OCI-M1 (cell line): ENCODE measurements at regions not wholly inside any gene's neighbourhood (a gene's known extent, or its start where the extent isn't known, plus 50 kb on each side); places are given as distances from the start of the nearest gene placed in this dataset.
"Not testable (repeated sequence)": the region's sequence is repeated elsewhere in the genome, so short reads cannot be mapped to it uniquely, and the experiment has no call there.

ENCODE experiments used
- DNase-seq: peaks from one replicate; lab custom pipeline; 2025; lab: John Stamatoyannopoulos, UW

GRCh38 chr6:15839969-15840541 lies 177.2 kb upstream of the DTNBP1 start:
- no peak for DNase-seq

- no peak for DNase-seq
Observed at GRCh38 chr6:15837205-15837604, 174.4 kb upstream of the DTNBP1 start.

GRCh38 chr6:15832841-15833240 lies 170.0 kb upstream of the DTNBP1 start:
- no peak for DNase-seq

- no peak for DNase-seq
Observed at GRCh38 chr6:15829156-15829555, 166.3 kb upstream of the DTNBP1 start.

- DNase-seq, result no peak
Observed at GRCh38 chr6:15827496-15828255, 164.8 kb upstream of the DTNBP1 start.

- no peak for DNase-seq
Observed at GRCh38 chr6:15826814-15827318, 164.0 kb upstream of the DTNBP1 start.

- DNase-seq, result no peak
Observed at GRCh38 chr6:15825332-15825930, 162.6 kb upstream of the DTNBP1 start.

- DNase-seq, result no peak
Observed at GRCh38 chr6:15824811-15825210, 162.0 kb upstream of the DTNBP1 start.

GRCh38 chr6:15823838-15824414 lies 161.1 kb upstream of the DTNBP1 start:
- DNase-seq, result no peak

- DNase-seq, result no peak
Observed at GRCh38 chr6:15822835-15823234, 160.0 kb upstream of the DTNBP1 start.

- no peak for DNase-seq
Observed at GRCh38 chr6:15819841-15820240, 157.0 kb upstream of the DTNBP1 start.

GRCh38 chr6:15819226-15819625 lies 156.4 kb upstream of the DTNBP1 start:
- no peak for DNase-seq

- DNase-seq, result no peak
Observed at GRCh38 chr6:15818491-15818890, 155.7 kb upstream of the DTNBP1 start.

GRCh38 chr6:15818044-15818443 lies 155.2 kb upstream of the DTNBP1 start:
- no peak for DNase-seq

- DNase-seq, result no peak
Observed at GRCh38 chr6:15817100-15817499, 154.3 kb upstream of the DTNBP1 start.

- DNase-seq, result no peak
Observed at GRCh38 chr6:15816661-15817060, 153.8 kb upstream of the DTNBP1 start.

GRCh38 chr6:15813698-15814097 lies 150.9 kb upstream of the DTNBP1 start:
- DNase-seq, result not testable (repeated sequence)

- DNase-seq, result no peak
Observed at GRCh38 chr6:15811107-15811506, 148.3 kb upstream of the DTNBP1 start.

GRCh38 chr6:15810618-15811017 lies 147.8 kb upstream of the DTNBP1 start:
- peak; percentile 21 for DNase-seq

GRCh38 chr6:15809367-15809766 lies 146.5 kb upstream of the DTNBP1 start:
- DNase-seq, result no peak

GRCh38 chr6:15804164-15805154 lies 141.6 kb upstream of the DTNBP1 start:
- no peak for DNase-seq

GRCh38 chr6:15802466-15802865 lies 139.6 kb upstream of the DTNBP1 start:
- DNase-seq, result no peak
